A549 (cell line): ENCODE measurements at regions not wholly inside any gene's neighbourhood (a gene's known extent, or its start where the extent isn't known, plus 50 kb on each side); places are given as distances from the start of the nearest gene placed in this dataset.

Experiments used
- TF ChIP-seq, protein P1 (sequence below): fragments of >200 bp; sonication (Bioruptor Twin); formaldehyde crosslinking; IDR thresholded peaks from 3 replicates; pipeline ENCODE4 v1.5.1; 2016
- TF ChIP-seq, protein P2 (sequence below): fragments of 200-600 bp; sonication (generic); IDR thresholded peaks from 2 replicates; pipeline ENCODE4 v1.6.1; 2016; ENCODE audit warnings: antibody characterized with exemption, mild to moderate bottlenecking, moderate library complexity

DNA sequence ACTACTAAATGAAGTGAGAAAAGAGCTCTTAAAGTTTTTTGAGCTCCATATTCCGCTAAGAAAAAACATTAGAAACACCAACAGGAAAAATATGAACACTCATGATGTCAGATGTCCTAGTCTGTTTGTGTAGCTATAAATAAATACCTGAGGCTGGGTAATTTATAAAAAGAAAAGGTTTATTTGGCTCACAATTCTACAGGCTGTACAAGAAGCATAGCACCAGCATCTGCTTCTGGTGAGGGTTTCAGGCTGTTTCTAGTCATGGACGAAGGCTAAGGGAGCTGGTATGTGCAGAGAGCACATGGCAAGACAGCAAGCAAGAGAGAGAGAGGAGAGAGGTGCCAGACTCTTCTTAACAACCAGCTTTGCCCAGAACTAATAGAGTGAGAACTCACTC is 186.2 kb downstream of the PLK2 start:
- TF ChIP-seq, protein P1, sequence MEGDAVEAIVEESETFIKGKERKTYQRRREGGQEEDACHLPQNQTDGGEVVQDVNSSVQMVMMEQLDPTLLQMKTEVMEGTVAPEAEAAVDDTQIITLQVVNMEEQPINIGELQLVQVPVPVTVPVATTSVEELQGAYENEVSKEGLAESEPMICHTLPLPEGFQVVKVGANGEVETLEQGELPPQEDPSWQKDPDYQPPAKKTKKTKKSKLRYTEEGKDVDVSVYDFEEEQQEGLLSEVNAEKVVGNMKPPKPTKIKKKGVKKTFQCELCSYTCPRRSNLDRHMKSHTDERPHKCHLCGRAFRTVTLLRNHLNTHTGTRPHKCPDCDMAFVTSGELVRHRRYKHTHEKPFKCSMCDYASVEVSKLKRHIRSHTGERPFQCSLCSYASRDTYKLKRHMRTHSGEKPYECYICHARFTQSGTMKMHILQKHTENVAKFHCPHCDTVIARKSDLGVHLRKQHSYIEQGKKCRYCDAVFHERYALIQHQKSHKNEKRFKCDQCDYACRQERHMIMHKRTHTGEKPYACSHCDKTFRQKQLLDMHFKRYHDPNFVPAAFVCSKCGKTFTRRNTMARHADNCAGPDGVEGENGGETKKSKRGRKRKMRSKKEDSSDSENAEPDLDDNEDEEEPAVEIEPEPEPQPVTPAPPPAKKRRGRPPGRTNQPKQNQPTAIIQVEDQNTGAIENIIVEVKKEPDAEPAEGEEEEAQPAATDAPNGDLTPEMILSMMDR: no peak
- TF ChIP-seq, protein P2, sequence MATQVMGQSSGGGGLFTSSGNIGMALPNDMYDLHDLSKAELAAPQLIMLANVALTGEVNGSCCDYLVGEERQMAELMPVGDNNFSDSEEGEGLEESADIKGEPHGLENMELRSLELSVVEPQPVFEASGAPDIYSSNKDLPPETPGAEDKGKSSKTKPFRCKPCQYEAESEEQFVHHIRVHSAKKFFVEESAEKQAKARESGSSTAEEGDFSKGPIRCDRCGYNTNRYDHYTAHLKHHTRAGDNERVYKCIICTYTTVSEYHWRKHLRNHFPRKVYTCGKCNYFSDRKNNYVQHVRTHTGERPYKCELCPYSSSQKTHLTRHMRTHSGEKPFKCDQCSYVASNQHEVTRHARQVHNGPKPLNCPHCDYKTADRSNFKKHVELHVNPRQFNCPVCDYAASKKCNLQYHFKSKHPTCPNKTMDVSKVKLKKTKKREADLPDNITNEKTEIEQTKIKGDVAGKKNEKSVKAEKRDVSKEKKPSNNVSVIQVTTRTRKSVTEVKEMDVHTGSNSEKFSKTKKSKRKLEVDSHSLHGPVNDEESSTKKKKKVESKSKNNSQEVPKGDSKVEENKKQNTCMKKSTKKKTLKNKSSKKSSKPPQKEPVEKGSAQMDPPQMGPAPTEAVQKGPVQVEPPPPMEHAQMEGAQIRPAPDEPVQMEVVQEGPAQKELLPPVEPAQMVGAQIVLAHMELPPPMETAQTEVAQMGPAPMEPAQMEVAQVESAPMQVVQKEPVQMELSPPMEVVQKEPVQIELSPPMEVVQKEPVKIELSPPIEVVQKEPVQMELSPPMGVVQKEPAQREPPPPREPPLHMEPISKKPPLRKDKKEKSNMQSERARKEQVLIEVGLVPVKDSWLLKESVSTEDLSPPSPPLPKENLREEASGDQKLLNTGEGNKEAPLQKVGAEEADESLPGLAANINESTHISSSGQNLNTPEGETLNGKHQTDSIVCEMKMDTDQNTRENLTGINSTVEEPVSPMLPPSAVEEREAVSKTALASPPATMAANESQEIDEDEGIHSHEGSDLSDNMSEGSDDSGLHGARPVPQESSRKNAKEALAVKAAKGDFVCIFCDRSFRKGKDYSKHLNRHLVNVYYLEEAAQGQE: no peak
